HG03460 (cell line): ENCODE measurements at regions not wholly inside any gene's neighbourhood (a gene's known extent, or its start where the extent isn't known, plus 50 kb on each side); places are given as distances from the start of the nearest gene placed in this dataset.
"Not testable (repeated sequence)": the region's sequence is repeated elsewhere in the genome, so short reads cannot be mapped to it uniquely, and the experiment has no call there.

Source experiments
- ATAC-seq: cut with Tn5 transposase; IDR thresholded peaks from one replicate; pipeline ENCODE4 v1.9.1; 2021; ENCODE audit not compliant: unreplicated experiment

GRCh38 chr10:57035310-57035709 lies 674.3 kb upstream of the ZWINT start:
- ATAC-seq = no peak

- ATAC-seq = not testable (repeated sequence)
Measured at GRCh38 chr10:57032301-57032700, 671.2 kb upstream of the ZWINT start.

GRCh38 chr10:57031346-57031745 lies 670.3 kb upstream of the ZWINT start:
- no peak for ATAC-seq

GRCh38 chr10:57026307-57026706 lies 665.2 kb upstream of the ZWINT start:
- no peak for ATAC-seq

GRCh38 chr10:57023626-57024025 lies 662.6 kb upstream of the ZWINT start:
- ATAC-seq = no peak

- ATAC-seq = no peak
Measured at GRCh38 chr10:57018452-57018851, 657.4 kb upstream of the ZWINT start.

GRCh38 chr10:57017356-57018037 lies 656.4 kb upstream of the ZWINT start:
- ATAC-seq = no peak

- ATAC-seq = no peak
Measured at GRCh38 chr10:57015595-57016318, 654.7 kb upstream of the ZWINT start.

GRCh38 chr10:57015187-57015586 lies 654.1 kb upstream of the ZWINT start:
- no peak for ATAC-seq

- ATAC-seq = no peak
Measured at GRCh38 chr10:57014758-57015157, 653.7 kb upstream of the ZWINT start.

- no peak for ATAC-seq
Measured at GRCh38 chr10:57008189-57008588, 647.1 kb upstream of the ZWINT start.

GRCh38 chr10:56991591-56992069 lies 630.6 kb upstream of the ZWINT start:
- ATAC-seq = no peak

GRCh38 chr10:56975513-56975912 lies 614.5 kb upstream of the ZWINT start:
- no peak for ATAC-seq

GRCh38 chr10:56973766-56974165 lies 612.7 kb upstream of the ZWINT start:
- ATAC-seq = no peak

GRCh38 chr10:56943221-56943755 lies 582.2 kb upstream of the ZWINT start:
- ATAC-seq = no peak

GRCh38 chr10:56934515-56934914 lies 573.5 kb upstream of the ZWINT start:
- ATAC-seq = no peak

GRCh38 chr10:56928714-56929113 lies 567.7 kb upstream of the ZWINT start:
- ATAC-seq = no peak

- ATAC-seq = no peak
Measured at GRCh38 chr10:56927701-56928100, 566.6 kb upstream of the ZWINT start.

GRCh38 chr10:56920601-56921261 lies 559.7 kb upstream of the ZWINT start:
- no peak for ATAC-seq

GRCh38 chr10:56912043-56912442 lies 551.0 kb upstream of the ZWINT start:
- ATAC-seq = no peak

GRCh38 chr10:56905051-56905450 lies 544.0 kb upstream of the ZWINT start:
- no peak for ATAC-seq

- no peak for ATAC-seq
Measured at GRCh38 chr10:56902554-56902953, 541.5 kb upstream of the ZWINT start.
